22Rv1 (cell line): ENCODE measurements at regions not wholly inside any gene's neighbourhood (a gene's known extent, or its start where the extent isn't known, plus 50 kb on each side); places are given as distances from the start of the nearest gene placed in this dataset.

Source experiments
- H3K27ac ChIP-seq: fragments of 450-650 bp; 2 replicates; pipeline ENCODE4 v1.5.1; 2017
- ZFX ChIP-seq: fragments of 450-650 bp; IDR thresholded peaks from 2 replicates; pipeline ENCODE4 v1.6.1; 2017; ENCODE audit warnings: antibody characterized with exemption, borderline replicate concordance
- TF ChIP-seq, protein P1 (sequence below): fragments of 450-650 bp; IDR thresholded peaks from 2 replicates; pipeline ENCODE4 v1.5.1; 2017; ENCODE audit warnings: mild to moderate bottlenecking

DNA sequence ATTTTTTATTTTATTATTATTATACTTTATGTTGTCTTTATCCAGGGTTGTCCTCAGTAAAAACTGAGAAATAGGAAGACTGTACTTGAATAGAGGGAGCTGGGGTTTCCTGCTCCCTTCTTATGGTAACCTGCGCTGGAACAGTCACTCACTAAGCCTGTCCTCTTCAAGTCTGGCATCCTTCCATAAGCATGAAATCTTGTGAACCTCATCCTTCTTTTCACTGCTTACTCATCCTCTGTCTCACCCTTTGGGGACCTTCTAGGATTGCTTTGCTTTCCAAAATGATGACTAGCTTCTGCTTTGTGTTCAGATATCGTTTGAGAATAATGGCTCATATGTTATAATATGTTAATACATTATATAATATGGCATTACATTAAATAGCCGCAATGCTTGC is 90.6 kb downstream of the C6orf118 start:
- TF ChIP-seq, protein P1, sequence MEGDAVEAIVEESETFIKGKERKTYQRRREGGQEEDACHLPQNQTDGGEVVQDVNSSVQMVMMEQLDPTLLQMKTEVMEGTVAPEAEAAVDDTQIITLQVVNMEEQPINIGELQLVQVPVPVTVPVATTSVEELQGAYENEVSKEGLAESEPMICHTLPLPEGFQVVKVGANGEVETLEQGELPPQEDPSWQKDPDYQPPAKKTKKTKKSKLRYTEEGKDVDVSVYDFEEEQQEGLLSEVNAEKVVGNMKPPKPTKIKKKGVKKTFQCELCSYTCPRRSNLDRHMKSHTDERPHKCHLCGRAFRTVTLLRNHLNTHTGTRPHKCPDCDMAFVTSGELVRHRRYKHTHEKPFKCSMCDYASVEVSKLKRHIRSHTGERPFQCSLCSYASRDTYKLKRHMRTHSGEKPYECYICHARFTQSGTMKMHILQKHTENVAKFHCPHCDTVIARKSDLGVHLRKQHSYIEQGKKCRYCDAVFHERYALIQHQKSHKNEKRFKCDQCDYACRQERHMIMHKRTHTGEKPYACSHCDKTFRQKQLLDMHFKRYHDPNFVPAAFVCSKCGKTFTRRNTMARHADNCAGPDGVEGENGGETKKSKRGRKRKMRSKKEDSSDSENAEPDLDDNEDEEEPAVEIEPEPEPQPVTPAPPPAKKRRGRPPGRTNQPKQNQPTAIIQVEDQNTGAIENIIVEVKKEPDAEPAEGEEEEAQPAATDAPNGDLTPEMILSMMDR = no peak
- no peak for TF ChIP-seq ZFX
- no peak overlapping the region for H3K27ac ChIP-seq

DNA sequence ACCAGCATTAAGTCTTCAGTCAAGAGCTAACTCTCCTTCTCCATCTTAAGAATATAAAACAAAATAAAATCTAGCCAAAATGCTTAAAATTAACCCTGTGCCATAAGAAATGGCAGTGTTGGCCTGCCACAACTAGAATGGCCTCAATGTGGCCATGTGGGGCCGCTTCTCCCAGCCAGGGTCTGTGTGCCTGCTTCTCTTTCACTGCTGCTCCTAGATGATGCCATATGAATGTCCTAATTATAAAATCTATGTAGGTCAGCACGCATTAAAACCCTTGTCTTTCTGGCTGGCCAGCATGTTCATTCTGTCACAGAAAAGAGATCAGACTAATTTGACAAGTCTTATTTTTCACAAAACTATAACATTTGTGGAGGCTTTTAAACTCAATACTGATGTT is 102.6 kb downstream of the C6orf118 start:
- no peak for TF ChIP-seq ZFX
- TF ChIP-seq, protein P1 = no peak
- H3K27ac ChIP-seq = no peak overlapping the region

DNA sequence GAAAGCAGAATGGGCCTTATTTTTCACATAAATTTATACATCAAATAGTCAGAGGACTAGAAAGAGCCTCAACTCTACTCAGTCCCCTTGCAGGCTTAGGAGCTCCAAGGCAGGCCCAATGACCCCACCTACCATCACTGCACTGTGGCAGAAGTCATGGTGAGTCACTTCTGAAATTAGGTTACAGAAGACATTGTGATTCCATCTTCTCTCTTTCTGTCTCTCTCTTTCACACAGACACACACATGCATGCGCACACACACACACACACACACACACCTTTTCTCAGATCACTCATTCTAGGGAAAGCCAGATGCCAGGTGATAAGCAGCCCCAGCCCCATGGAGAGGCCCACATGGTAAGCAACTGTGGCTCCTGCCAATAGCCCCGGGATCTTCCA is 103.8 kb downstream of the C6orf118 start:
- no peak for TF ChIP-seq ZFX
- TF ChIP-seq, protein P1 = no peak
- H3K27ac ChIP-seq = no peak overlapping the region

DNA sequence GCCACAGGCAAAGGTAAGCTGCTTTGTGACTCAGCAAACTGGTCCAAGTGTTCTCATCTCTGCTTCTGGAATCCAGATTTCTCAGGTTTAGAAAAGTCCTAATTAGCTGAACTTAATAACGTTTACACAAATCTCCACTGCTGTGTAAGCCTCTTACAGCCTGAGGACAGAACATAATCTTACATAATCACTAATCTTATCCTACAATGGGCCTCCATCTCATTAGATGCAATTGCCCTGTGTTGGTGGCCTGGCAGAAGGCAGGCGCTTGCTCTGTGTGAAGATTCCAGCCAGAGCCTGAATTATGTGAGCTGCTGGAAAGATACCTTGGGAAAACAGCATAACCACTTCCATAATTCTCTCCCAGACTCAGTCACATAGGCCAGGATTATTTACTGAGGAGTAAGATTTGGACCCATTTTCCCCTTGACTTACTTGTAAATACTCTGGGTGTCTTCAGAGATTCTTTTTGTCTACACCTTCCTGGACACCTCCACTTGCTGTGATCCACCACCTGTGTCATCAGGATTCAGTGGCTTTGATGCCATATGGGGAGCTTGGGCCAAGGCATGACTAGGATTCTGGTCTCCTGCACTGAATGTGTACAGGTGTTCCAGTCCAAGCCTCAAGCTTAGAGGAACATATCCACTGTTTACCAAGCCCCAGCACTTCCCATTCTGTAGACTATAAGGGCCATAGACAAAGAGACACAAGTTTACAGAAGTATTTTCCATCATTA is 104.4 kb downstream of the C6orf118 start:
- TF ChIP-seq, protein P1 = no peak
- TF ChIP-seq ZFX = no peak
- no peak overlapping the region for H3K27ac ChIP-seq

DNA sequence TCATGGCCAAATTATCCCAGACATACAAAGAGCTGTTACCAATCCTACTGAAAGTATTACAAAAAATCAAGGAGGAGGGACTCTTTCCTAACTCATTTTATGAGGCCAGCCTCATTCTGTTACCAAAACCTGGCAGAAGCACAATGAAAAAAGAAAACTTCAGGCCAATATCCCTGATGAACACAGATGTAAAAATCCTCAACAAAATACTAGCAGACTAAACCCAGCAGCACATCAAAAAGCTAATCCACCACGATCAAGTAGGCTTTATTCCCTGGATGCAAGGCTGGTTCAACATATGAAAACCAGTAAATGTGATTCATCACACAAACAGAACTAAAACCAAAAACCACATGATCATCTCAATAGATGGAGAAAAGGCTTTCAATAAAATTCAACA is 109.2 kb downstream of the C6orf118 start:
- TF ChIP-seq ZFX = no peak
- no peak overlapping the region for H3K27ac ChIP-seq

DNA sequence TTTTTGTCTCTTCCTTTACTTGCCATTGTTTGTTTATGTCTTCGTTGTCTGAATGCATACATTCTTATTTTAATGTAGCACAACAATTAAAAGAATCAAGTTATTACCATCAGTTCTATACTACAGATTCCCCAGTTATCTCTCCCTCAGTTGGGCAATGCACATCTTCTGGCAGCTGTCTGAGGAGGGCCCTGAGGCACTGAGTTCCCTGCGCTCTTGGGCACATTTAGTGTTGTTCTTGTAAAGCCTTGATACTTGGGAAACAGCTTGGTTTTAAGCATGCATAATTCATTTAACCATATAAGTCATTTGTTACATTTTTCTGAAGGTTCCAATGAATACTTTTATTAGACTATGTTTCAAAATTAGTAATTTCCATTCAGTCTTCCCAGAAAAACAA is 117.9 kb downstream of the C6orf118 start:
- H3K27ac ChIP-seq = no peak overlapping the region
- no peak for TF ChIP-seq ZFX
- TF ChIP-seq, protein P1 = no peak

DNA sequence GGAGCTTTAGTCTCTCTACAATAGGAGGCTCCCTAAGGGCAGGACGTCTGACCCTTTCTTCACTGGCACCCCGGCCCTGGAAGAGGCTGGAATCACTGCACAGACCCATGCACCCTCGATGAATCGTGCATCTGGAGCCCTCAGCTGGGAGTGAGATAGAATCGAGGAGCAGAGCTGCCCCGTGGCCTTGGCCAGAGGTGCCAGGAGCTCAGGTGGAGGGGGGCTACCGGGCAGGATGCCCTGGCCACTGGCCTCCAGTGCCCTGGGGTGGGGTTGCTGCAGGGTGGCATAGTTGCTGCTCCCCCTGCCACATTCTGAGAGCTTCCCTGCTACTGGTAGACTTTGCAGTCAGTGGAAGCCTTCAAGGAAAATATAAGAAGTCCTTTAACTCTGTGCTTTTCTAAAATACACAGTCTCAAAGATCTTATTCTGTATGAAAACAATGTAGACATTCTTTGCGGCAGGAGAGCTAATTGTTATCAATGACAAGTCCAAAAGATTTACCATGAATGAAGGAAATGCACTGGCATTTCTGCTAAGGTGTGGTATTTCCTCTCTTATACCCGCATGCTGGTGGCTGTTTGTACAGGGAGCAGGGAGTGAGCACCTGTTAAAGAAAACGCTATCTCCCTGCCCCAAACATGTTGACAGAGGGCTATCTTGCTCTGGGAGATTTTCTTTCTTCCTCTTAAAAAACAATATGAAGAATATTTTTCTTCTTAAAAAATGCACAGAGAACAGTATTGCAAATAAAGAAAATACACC is 122.8 kb downstream of the C6orf118 start:
- H3K27ac ChIP-seq = no peak overlapping the region
- no peak for TF ChIP-seq ZFX
- TF ChIP-seq, protein P1 = no peak

DNA sequence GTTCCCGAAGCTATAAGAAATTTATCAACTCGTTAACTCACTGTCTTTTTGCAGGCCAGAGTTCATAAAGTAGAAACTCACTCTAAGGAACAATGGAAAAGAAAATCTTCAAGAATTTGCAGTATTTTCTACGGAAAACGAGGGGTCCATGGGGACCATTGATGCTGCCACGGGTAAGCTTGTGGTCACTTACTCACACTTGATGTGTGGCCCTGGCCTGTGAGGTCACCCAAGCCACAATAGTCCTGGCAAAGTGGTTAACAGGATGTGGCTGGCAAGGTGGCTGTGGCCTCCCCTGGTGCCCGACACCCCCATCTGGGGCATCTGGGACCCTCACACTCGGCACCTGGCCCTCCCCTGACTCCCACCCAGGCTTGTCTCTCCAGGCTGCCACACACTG is 123.4 kb downstream of the C6orf118 start:
- TF ChIP-seq ZFX = no peak
- TF ChIP-seq, protein P1 = no peak
- H3K27ac ChIP-seq = no peak overlapping the region
